ENCODE measurements at regions not wholly inside any gene's neighbourhood (a gene's known extent, or its start where the extent isn't known, plus 50 kb on each side); places are given as distances from the start of the nearest gene placed in this dataset.
"Not testable (repeated sequence)": the region's sequence is repeated elsewhere in the genome, so short reads cannot be mapped to it uniquely, and the experiment has no call there.

DNA sequence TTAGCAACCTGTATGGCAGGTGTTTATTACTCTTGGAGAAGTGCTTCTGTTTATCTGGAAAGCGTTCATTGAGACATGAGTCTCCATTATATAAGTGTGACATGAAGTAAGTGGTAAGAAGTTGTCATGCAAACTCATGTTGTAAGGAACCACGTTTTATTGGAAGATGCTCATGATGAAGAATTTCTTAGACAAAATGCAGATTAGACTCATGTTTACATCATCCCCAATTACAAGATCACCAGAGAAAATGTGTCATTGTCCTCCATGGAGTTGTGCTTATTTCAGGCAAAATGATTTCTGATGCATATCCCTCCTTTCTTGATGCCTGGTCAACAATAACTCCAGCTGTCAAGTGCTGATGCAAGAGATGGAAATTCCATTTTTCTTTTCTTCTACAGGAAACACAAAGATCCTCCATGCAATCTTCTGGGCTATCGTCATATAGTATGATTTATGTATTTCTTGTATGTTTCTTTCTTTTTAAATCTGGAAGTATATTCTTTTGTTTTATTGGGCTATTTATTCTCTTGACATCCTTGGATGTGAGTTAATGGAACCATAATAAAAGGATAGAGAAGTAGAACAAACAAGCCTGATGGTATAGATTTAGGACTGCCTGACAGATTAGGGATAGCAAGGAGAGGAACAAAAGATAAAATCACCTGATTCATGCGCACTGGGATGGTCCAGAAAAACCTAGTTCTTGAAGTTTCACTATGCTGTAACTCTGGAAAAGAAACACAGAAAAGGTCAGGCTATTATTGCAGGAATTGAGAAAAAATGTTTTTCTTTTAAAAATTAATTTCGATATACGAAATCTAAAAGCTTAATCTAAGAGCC is 50.7 kb upstream of the DIAPH3 start:
- no peaks in the 10 kb centered on the region for H3K4me1 ChIP-seq (ENCODE audit: control insufficient read depth, insufficient read depth, low read length)
- H3K9me3 ChIP-seq (ENCODE audit: control insufficient read depth, insufficient read depth, low read length) = no peaks in the 10 kb centered on the region
- H3K36me3 ChIP-seq (ENCODE audit: control insufficient read depth, insufficient read depth, low read length) = no peaks in the 10 kb centered on the region
- H3K27ac ChIP-seq (ENCODE audit: low read length) = no peak overlapping the region
- no peak overlapping the region for H3K4me3 ChIP-seq (ENCODE audit: low read length)
- H3K27me3 ChIP-seq (ENCODE audit: control insufficient read depth, insufficient read depth, low read length) = no peaks in the 10 kb centered on the region
- no peak for DNase-seq (ENCODE audit: low read depth, low spot score)
- no CpG with 5 or more reads among the region's 6 CpGs for WGBS (ENCODE audit: insufficient coverage, insufficient read length)

GRCh38 chr13:60220072-60220471 is 56.3 kb upstream of the DIAPH3 start:
- no peak overlapping the region for H3K4me3 ChIP-seq (ENCODE audit: low read length)
- H3K4me1 ChIP-seq (ENCODE audit: control insufficient read depth, insufficient read depth, low read length) = no peaks in the 10 kb centered on the region
- no peaks in the 10 kb centered on the region for H3K27me3 ChIP-seq (ENCODE audit: control insufficient read depth, insufficient read depth, low read length)
- WGBS (ENCODE audit: insufficient coverage, insufficient read length) = no CpG with 5 or more reads among the region's 1 CpG
- DNase-seq (ENCODE audit: low read depth, low spot score) = no peak
- H3K9me3 ChIP-seq (ENCODE audit: control insufficient read depth, insufficient read depth, low read length) = no peaks in the 10 kb centered on the region
- no peak overlapping the region for H3K27ac ChIP-seq (ENCODE audit: low read length)
- no peaks in the 10 kb centered on the region for H3K36me3 ChIP-seq (ENCODE audit: control insufficient read depth, insufficient read depth, low read length)

GRCh38 chr13:60221581-60221980 is 57.9 kb upstream of the DIAPH3 start:
- WGBS (ENCODE audit: insufficient coverage, insufficient read length) = no CpG with 5 or more reads among the region's 6 CpGs
- H3K36me3 ChIP-seq (ENCODE audit: control insufficient read depth, insufficient read depth, low read length) = no peaks in the 10 kb centered on the region
- H3K9me3 ChIP-seq (ENCODE audit: control insufficient read depth, insufficient read depth, low read length) = no peaks in the 10 kb centered on the region
- H3K27ac ChIP-seq (ENCODE audit: low read length) = no peak overlapping the region
- no peak for DNase-seq (ENCODE audit: low read depth, low spot score)
- no peaks in the 10 kb centered on the region for H3K27me3 ChIP-seq (ENCODE audit: control insufficient read depth, insufficient read depth, low read length)
- no peaks in the 10 kb centered on the region for H3K4me1 ChIP-seq (ENCODE audit: control insufficient read depth, insufficient read depth, low read length)
- no peak overlapping the region for H3K4me3 ChIP-seq (ENCODE audit: low read length)

- H3K4me3 ChIP-seq (ENCODE audit: low read length) = no peak overlapping the region
- DNase-seq (ENCODE audit: low read depth, low spot score) = no peak
- H3K27me3 ChIP-seq (ENCODE audit: control insufficient read depth, insufficient read depth, low read length) = no peaks in the 10 kb centered on the region
- no peaks in the 10 kb centered on the region for H3K4me1 ChIP-seq (ENCODE audit: control insufficient read depth, insufficient read depth, low read length)
- H3K36me3 ChIP-seq (ENCODE audit: control insufficient read depth, insufficient read depth, low read length) = no peaks in the 10 kb centered on the region
- H3K9me3 ChIP-seq (ENCODE audit: control insufficient read depth, insufficient read depth, low read length) = no peaks in the 10 kb centered on the region
- no CpG with 5 or more reads among the region's 3 CpGs for WGBS (ENCODE audit: insufficient coverage, insufficient read length)
- H3K27ac ChIP-seq (ENCODE audit: low read length) = no peak overlapping the region
Observed at GRCh38 chr13:60226507-60226906, 62.8 kb upstream of the DIAPH3 start.

GRCh38 chr13:60227158-60227557 is 63.4 kb upstream of the DIAPH3 start:
- Histone ChIP-seq H3K4me1 (ENCODE audit: control insufficient read depth, insufficient read depth, low read length) (no peaks in the 10 kb centered on the region), H3K36me3 (ENCODE audit: control insufficient read depth, insufficient read depth, low read length) (no peaks in the 10 kb centered on the region), H3K4me3 (ENCODE audit: low read length) (no peak overlapping the region), H3K9me3 (ENCODE audit: control insufficient read depth, insufficient read depth, low read length) (no peaks in the 10 kb centered on the region), H3K27ac (ENCODE audit: low read length) (no peak overlapping the region), H3K27me3 (ENCODE audit: control insufficient read depth, insufficient read depth, low read length) (no peaks in the 10 kb centered on the region)
- no peak for DNase-seq (ENCODE audit: low read depth, low spot score)

DNA sequence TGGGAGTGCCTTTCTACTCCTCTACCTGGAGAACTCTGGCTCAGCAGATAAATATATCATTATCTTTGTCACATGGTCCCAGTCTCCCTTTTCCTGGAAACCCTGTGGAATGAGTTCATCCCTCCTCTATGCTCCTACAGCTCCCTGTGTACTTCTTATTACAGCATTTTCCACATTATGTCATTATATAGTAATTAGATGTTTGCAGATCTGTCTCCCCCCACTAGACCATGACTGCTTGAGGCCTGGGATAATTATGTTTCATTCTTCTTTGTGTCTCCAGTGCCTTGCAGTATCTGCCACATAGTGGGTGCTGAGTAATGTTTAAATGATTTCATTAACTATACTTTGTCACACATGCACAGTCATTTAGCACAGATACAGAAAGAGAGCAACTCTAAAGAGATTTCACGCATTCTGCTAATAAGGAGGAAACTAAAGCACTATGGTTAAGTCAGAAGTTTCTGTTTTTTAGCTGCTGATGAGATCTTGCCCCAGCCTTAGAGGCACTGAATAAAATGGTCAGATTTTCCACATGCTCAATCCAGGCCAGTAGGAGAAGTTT is 66.1 kb upstream of the DIAPH3 start:
- no peaks in the 10 kb centered on the region for H3K9me3 ChIP-seq (ENCODE audit: control insufficient read depth, insufficient read depth, low read length)
- WGBS (ENCODE audit: insufficient coverage, insufficient read length) = no CpG with 5 or more reads among the region's 1 CpG
- H3K4me1 ChIP-seq (ENCODE audit: control insufficient read depth, insufficient read depth, low read length) = no peaks in the 10 kb centered on the region
- H3K4me3 ChIP-seq (ENCODE audit: low read length) = no peak overlapping the region
- H3K27ac ChIP-seq (ENCODE audit: low read length) = no peak overlapping the region
- H3K27me3 ChIP-seq (ENCODE audit: control insufficient read depth, insufficient read depth, low read length) = no peaks in the 10 kb centered on the region
- H3K36me3 ChIP-seq (ENCODE audit: control insufficient read depth, insufficient read depth, low read length) = no peaks in the 10 kb centered on the region
- DNase-seq (ENCODE audit: low read depth, low spot score) = no peak

- WGBS (ENCODE audit: insufficient coverage, insufficient read length) = no CpG with 5 or more reads among the region's 3 CpGs
- Histone ChIP-seq H3K4me1 (ENCODE audit: control insufficient read depth, insufficient read depth, low read length) (no peaks in the 10 kb centered on the region), H3K27me3 (ENCODE audit: control insufficient read depth, insufficient read depth, low read length) (no peaks in the 10 kb centered on the region), H3K4me3 (ENCODE audit: low read length) (no peak overlapping the region), H3K36me3 (ENCODE audit: control insufficient read depth, insufficient read depth, low read length) (no peaks in the 10 kb centered on the region), H3K27ac (ENCODE audit: low read length) (no peak overlapping the region), H3K9me3 (ENCODE audit: control insufficient read depth, insufficient read depth, low read length) (no peaks in the 10 kb centered on the region)
- no peak for DNase-seq (ENCODE audit: low read depth, low spot score)
Observed at GRCh38 chr13:60230593-60230992, 66.9 kb upstream of the DIAPH3 start.

GRCh38 chr13:60242043-60242595 is 78.4 kb upstream of the DIAPH3 start:
- no CpG with 5 or more reads among the region's 2 CpGs for WGBS (ENCODE audit: insufficient coverage, insufficient read length)
- H3K27me3 ChIP-seq (ENCODE audit: control insufficient read depth, insufficient read depth, low read length) = no peaks in the 10 kb centered on the region
- H3K27ac ChIP-seq (ENCODE audit: low read length) = no peak overlapping the region
- H3K9me3 ChIP-seq (ENCODE audit: control insufficient read depth, insufficient read depth, low read length) = no peaks in the 10 kb centered on the region
- no peaks in the 10 kb centered on the region for H3K36me3 ChIP-seq (ENCODE audit: control insufficient read depth, insufficient read depth, low read length)
- H3K4me3 ChIP-seq (ENCODE audit: low read length) = no peak overlapping the region
- DNase-seq (ENCODE audit: low read depth, low spot score) = no peak
- no peaks in the 10 kb centered on the region for H3K4me1 ChIP-seq (ENCODE audit: control insufficient read depth, insufficient read depth, low read length)

GRCh38 chr13:60244381-60244780 is 80.7 kb upstream of the DIAPH3 start:
- no CpG with 5 or more reads among the region's 1 CpG for WGBS (ENCODE audit: insufficient coverage, insufficient read length)
- H3K4me3 ChIP-seq (ENCODE audit: low read length) = no peak overlapping the region
- H3K36me3 ChIP-seq (ENCODE audit: control insufficient read depth, insufficient read depth, low read length) = no peaks in the 10 kb centered on the region
- no peaks in the 10 kb centered on the region for H3K9me3 ChIP-seq (ENCODE audit: control insufficient read depth, insufficient read depth, low read length)
- no peaks in the 10 kb centered on the region for H3K4me1 ChIP-seq (ENCODE audit: control insufficient read depth, insufficient read depth, low read length)
- no peak for DNase-seq (ENCODE audit: low read depth, low spot score)
- no peaks in the 10 kb centered on the region for H3K27me3 ChIP-seq (ENCODE audit: control insufficient read depth, insufficient read depth, low read length)
- no peak overlapping the region for H3K27ac ChIP-seq (ENCODE audit: low read length)

DNA sequence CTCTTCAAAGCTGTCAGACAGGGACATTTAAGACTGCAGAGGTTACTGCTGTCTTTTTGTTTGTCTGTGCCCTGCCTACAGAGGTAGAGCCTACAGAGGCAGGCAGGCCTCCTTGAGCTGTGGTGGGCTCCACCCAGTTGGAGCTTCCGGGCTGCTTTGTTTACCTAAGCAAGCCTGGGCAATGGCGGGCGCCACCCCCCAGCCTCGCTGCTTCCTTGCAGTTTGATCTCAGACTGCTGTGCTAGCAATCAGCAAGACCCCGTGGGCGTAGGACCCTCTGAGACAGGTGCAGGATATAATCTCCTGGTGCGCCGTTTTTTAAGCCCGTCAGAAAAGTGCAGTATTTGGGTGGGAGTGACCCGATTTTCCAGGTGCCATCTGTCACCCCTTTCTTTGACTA is 87.7 kb upstream of the DIAPH3 start:
- not testable (repeated sequence) for H3K36me3 ChIP-seq (ENCODE audit: control insufficient read depth, insufficient read depth, low read length); H3K4me1 ChIP-seq (ENCODE audit: control insufficient read depth, insufficient read depth, low read length); DNase-seq (ENCODE audit: low read depth, low spot score); H3K9me3 ChIP-seq (ENCODE audit: control insufficient read depth, insufficient read depth, low read length); H3K4me3 ChIP-seq (ENCODE audit: low read length); H3K27ac ChIP-seq (ENCODE audit: low read length); H3K27me3 ChIP-seq (ENCODE audit: control insufficient read depth, insufficient read depth, low read length)
- WGBS (ENCODE audit: insufficient coverage, insufficient read length) = no CpG with 5 or more reads among the region's 10 CpGs

GRCh38 chr13:60258349-60258748 is 94.6 kb upstream of the DIAPH3 start:
- DNase-seq (ENCODE audit: low read depth, low spot score) = peak; percentile 16
- Histone ChIP-seq H3K9me3 (ENCODE audit: control insufficient read depth, insufficient read depth, low read length) (no peaks in the 10 kb centered on the region), H3K4me1 (ENCODE audit: control insufficient read depth, insufficient read depth, low read length) (peaks cover 2% of the 10 kb centered on the region; the same call in 1 of the 2 replicates), H3K4me3 (ENCODE audit: low read length) (no peak overlapping the region), H3K36me3 (ENCODE audit: control insufficient read depth, insufficient read depth, low read length) (no peaks in the 10 kb centered on the region), H3K27me3 (ENCODE audit: control insufficient read depth, insufficient read depth, low read length) (no peaks in the 10 kb centered on the region), H3K27ac (ENCODE audit: low read length) (no peak overlapping the region)
- WGBS (ENCODE audit: insufficient coverage, insufficient read length) = no CpG with 5 or more reads among the region's 11 CpGs
